HG03558 (cell line): ENCODE measurements at regions not wholly inside any gene's neighbourhood (a gene's known extent, or its start where the extent isn't known, plus 50 kb on each side); places are given as distances from the start of the nearest gene placed in this dataset.
A peak's percentile ranks its signal among the peaks of the same experiment; 100 is the strongest.

Experiments
- ATAC-seq: cut with Tn5 transposase; IDR thresholded peaks from one replicate; pipeline ENCODE4 v1.9.1; 2021; ENCODE audit warnings: moderate number of reproducible peaks; ENCODE audit not compliant: unreplicated experiment; ENCODE audit errors: extremely low read depth

DNA sequence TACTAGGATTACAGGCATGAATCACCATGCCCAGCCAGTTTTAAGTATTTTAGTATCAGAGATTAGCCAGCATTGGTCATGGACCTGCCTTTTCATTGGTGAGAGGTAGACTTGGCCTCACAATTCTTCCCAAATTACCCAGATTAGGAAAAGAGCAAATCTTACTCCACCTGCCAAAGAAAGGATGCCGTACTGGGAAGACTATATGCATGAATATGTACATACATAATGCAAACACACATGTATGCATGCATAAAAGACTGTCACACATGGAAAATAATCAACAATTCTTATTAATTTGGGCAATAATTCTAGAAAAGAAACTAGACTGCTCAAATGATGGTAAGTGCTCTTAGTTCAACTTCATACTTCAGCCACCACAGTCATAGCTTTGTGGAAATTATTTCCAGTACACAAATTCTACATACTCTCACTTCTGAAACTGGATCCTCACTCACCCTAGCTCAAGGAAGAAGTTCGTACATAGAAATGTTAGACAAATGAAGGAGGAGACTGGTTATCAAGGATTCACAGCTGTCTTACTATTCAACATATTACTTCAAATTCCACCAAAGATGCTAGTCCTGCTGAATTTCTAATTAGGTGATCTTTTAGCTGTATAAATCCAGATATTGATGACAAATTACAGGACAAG, 73.7 kb downstream of the MINAR2 start:
- no peak for ATAC-seq

GRCh38 chr5:129830288-129830687, 74.0 kb upstream of the CHSY3 start:
- no peak for ATAC-seq

GRCh38 chr5:129836321-129836720, 67.9 kb upstream of the CHSY3 start:
- no peak for ATAC-seq

DNA sequence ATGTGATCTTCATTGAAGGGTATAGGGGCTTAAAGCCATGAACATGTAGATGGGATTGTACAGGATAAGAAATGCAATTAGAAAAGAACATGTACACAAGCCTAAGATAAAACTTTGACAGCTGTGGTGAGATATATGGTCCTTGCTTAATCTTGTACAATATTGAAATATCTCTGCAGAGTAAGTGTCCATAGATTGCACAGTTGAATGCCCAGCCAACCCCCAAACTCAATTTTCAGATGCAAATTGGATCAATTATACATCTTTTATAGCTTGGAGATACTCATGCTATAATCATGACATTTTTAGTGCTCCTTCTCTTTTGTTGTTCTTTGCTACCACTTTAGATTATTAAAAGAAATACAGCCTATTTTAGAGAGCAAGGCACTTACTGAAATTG, 59.5 kb upstream of the CHSY3 start:
- no peak for ATAC-seq

- ATAC-seq: peak; percentile 92
Observed at GRCh38 chr5:129852747-129853352, 51.4 kb upstream of the CHSY3 start.

GRCh38 chr5:129853588-129853987, 50.7 kb upstream of the CHSY3 start:
- ATAC-seq: no peak
